K562 (cell line): ENCODE measurements at regions not wholly inside any gene's neighbourhood (a gene's known extent, or its start where the extent isn't known, plus 50 kb on each side); places are given as distances from the start of the nearest gene placed in this dataset.

Experiments used
- CEBPB ChIP-seq: fragments of 450-650 bp; IDR thresholded peaks from 2 replicates; pipeline ENCODE4 v1.6.1; 2016; ENCODE audit warnings: missing genetic modification characterization, missing compliant biosample characterization
- EHMT2 ChIP-seq: fragments of 450-650 bp; IDR thresholded peaks from 2 replicates; pipeline ENCODE4 v1.6.1; 2018; ENCODE audit warnings: antibody characterized with exemption
- ID3 ChIP-seq, 2 experiments: fragments of 250-450 bp in 1 of 2; fragments of 450-650 bp in 1 of 2; sonication (Bioruptor Pico) in 1 of 2; IDR thresholded peaks; 2 replicates each; pipeline versions ENCODE4 v1.6.1 to v1.8.0; 2016 to 2021; ENCODE audit warnings: mild to moderate bottlenecking in 2 of 2, moderate library complexity in 2 of 2, missing compliant biosample characterization in 1 of 2, missing genetic modification characterization in 1 of 2
- NR2C2 ChIP-seq, 2 experiments: fragments of 200-800 bp in 1 of 2; sonication (Bioruptor generic) in 1 of 2; sonication (generic) in 1 of 2; formaldehyde crosslinking in 1 of 2; IDR thresholded peaks; 2 replicates each; pipeline versions ENCODE4 v1.6.1 to v1.8.0; 2016 to 2022; ENCODE audit warnings: mild to moderate bottlenecking in 1 of 2, missing compliant biosample characterization in 1 of 2, missing genetic modification characterization in 1 of 2, missing genetic modification reagents in 1 of 2
- PML ChIP-seq: IDR thresholded peaks from 2 replicates; pipeline ENCODE4 v1.6.1; 2012; ENCODE audit warnings: low read length, inconsistent platforms
- PPARD ChIP-seq: fragments of 250-450 bp; sonication (Bioruptor Pico); IDR thresholded peaks from 2 replicates; pipeline ENCODE4 v1.8.0; 2022; ENCODE audit warnings: inconsistent platforms, mild to moderate bottlenecking, moderate library complexity
- SMARCE1 ChIP-seq: fragments of 450-650 bp; IDR thresholded peaks from 2 replicates; pipeline ENCODE4 v1.7.1; 2016; ENCODE audit warnings: mild to moderate bottlenecking
- TEAD1 ChIP-seq, 2 experiments: fragments of 450-650 bp in 1 of 2; sonication (generic) in 1 of 2; formaldehyde crosslinking; IDR thresholded peaks; 2 replicates each; pipeline versions ENCODE4 v1.4.0 to v1.8.0; 2020 to 2022; ENCODE audit warnings: mild to moderate bottlenecking in 2 of 2, missing genetic modification reagents in 1 of 2
- TRIM24 ChIP-seq, 2 experiments: fragments of 450-650 bp; IDR thresholded peaks; 2 replicates each; pipeline ENCODE4 v1.6.1; 2016
- ZEB2 ChIP-seq: fragments of 450-650 bp; IDR thresholded peaks from 2 replicates; pipeline ENCODE4 v1.6.1; 2016
- ZNF140 ChIP-seq: fragments of 250-450 bp; sonication (Bioruptor Pico); IDR thresholded peaks from 2 replicates; pipeline ENCODE4 v1.8.0; 2021; ENCODE audit warnings: moderate library complexity, mild to moderate bottlenecking, inconsistent platforms
- ZNF184 ChIP-seq: sonication (generic); formaldehyde crosslinking; IDR thresholded peaks from 2 replicates; pipeline ENCODE4 v1.5.0; 2020; ENCODE audit warnings: missing genetic modification reagents
- ZNF197 ChIP-seq: fragments of 200-800 bp; sonication (Bioruptor generic); IDR thresholded peaks from 2 replicates; pipeline ENCODE4 v1.6.1; 2016; ENCODE audit warnings: low read depth, missing genetic modification characterization, missing compliant biosample characterization
- ZNF740 ChIP-seq, 3 experiments: fragments of 200-800 bp in 1 of 3; sonication (Bioruptor generic) in 1 of 3; sonication (generic) in 1 of 3; formaldehyde crosslinking in 1 of 3; IDR thresholded peaks; 2 replicates each; pipeline versions ENCODE4 v1.6.1 to v1.8.0; 2016 to 2022; ENCODE audit warnings: mild to moderate bottlenecking in 2 of 3, missing compliant biosample characterization in 2 of 3, missing genetic modification characterization in 2 of 3, missing genetic modification reagents in 1 of 3
- TF ChIP-seq, protein P1 (sequence below), 3 experiments: fragments of 200-800 bp in 1 of 3; fragments of 250-450 bp in 1 of 3; fragments of 450-650 bp in 1 of 3; sonication (Bioruptor Pico) in 1 of 3; sonication (Bioruptor generic) in 1 of 3; formaldehyde crosslinking in 1 of 3; IDR thresholded peaks; 2 replicates each; pipeline versions ENCODE4 v1.6.1 to v1.8.0; 2016 to 2022; ENCODE audit warnings: mild to moderate bottlenecking in 2 of 3, missing genetic modification characterization in 2 of 3, missing compliant biosample characterization in 1 of 3, moderate library complexity in 1 of 3
- TF ChIP-seq, protein P2 (sequence below): fragments of 250-450 bp; sonication (Bioruptor Pico); IDR thresholded peaks from 2 replicates; pipeline ENCODE4 v1.5.1; 2021; ENCODE audit warnings: mild to moderate bottlenecking
- TF ChIP-seq, protein P3 (sequence below): sonication (generic); formaldehyde crosslinking; IDR thresholded peaks from 2 replicates; pipeline ENCODE4 v1.8.1; 2023; ENCODE audit warnings: mild to moderate bottlenecking, missing genetic modification reagents

GRCh38 chr1:203954788-203955552, 93.6 kb downstream of the SNRPE start (continued):
- TF ChIP-seq, protein P1, sequence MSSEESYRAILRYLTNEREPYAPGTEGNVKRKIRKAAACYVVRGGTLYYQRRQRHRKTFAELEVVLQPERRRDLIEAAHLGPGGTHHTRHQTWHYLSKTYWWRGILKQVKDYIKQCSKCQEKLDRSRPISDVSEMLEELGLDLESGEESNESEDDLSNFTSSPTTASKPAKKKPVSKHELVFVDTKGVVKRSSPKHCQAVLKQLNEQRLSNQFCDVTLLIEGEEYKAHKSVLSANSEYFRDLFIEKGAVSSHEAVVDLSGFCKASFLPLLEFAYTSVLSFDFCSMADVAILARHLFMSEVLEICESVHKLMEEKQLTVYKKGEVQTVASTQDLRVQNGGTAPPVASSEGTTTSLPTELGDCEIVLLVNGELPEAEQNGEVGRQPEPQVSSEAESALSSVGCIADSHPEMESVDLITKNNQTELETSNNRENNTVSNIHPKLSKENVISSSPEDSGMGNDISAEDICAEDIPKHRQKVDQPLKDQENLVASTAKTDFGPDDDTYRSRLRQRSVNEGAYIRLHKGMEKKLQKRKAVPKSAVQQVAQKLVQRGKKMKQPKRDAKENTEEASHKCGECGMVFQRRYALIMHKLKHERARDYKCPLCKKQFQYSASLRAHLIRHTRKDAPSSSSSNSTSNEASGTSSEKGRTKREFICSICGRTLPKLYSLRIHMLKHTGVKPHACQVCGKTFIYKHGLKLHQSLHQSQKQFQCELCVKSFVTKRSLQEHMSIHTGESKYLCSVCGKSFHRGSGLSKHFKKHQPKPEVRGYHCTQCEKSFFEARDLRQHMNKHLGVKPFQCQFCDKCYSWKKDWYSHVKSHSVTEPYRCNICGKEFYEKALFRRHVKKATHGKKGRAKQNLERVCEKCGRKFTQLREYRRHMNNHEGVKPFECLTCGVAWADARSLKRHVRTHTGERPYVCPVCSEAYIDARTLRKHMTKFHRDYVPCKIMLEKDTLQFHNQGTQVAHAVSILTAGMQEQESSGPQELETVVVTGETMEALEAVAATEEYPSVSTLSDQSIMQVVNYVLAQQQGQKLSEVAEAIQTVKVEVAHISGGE (CRISPR knock-in tag; IDR thresholded peaks at IDR 0.05): peak in 1 of 3 experiments; percentile 52; a peak in 1 of 6 replicates
- TF ChIP-seq, protein P2, sequence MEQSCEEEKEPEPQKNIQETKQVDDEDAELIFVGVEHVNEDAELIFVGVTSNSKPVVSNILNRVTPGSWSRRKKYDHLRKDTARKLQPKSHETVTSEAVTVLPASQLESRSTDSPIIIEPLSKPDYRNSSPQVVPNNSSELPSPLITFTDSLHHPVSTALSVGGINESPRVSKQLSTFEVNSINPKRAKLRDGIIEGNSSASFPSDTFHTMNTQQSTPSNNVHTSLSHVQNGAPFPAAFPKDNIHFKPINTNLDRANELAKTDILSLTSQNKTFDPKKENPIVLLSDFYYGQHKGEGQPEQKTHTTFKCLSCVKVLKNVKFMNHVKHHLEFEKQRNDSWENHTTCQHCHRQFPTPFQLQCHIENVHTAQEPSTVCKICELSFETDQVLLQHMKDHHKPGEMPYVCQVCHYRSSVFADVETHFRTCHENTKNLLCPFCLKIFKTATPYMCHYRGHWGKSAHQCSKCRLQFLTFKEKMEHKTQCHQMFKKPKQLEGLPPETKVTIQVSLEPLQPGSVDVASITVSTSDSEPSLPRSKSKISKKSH (CRISPR knock-in tag): peak; percentile 38; the same call in 1 of the 2 replicates
- TF ChIP-seq SMARCE1 (peak; percentile 34; the same call in 1 of the 2 replicates), ZNF140 (CRISPR knock-in tag) (no peak), ID3 (CRISPR knock-in tag; IDR thresholded peaks at IDR 0.05) (no peak), ID3 (tag; IDR thresholded peaks at IDR 0.05) (peak; percentile 88), ZNF184 (CRISPR knock-in tag) (no peak), PPARD (CRISPR knock-in tag) (no peak), EHMT2 (no peak), PML (peak; percentile 30; the same call in 1 of the 2 replicates), NR2C2 (CRISPR knock-in tag; IDR thresholded peaks at IDR 0.05) (no peak), NR2C2 (tag; IDR thresholded peaks at IDR 0.05) (no peak), TEAD1 (CRISPR knock-in tag; IDR thresholded peaks at IDR 0.05) (no peak), CEBPB (tag) (peak; percentile 86), ZEB2 (no peak; the same call in 1 of the 2 replicates), ZNF197 (CRISPR knock-in tag) (0 out of 2 replicates have a peak, but pooled peaks have one; percentile 24), TRIM24 (IDR thresholded peaks at IDR 0.05) (peak; percentile 47 to 82; a peak in 3 of 4 replicates), ZNF740 (CRISPR knock-in tag; IDR thresholded peaks at IDR 0.05) (no peak), ZNF740 (tag; IDR thresholded peaks at IDR 0.05) (no peak)
- TF ChIP-seq, protein P3, sequence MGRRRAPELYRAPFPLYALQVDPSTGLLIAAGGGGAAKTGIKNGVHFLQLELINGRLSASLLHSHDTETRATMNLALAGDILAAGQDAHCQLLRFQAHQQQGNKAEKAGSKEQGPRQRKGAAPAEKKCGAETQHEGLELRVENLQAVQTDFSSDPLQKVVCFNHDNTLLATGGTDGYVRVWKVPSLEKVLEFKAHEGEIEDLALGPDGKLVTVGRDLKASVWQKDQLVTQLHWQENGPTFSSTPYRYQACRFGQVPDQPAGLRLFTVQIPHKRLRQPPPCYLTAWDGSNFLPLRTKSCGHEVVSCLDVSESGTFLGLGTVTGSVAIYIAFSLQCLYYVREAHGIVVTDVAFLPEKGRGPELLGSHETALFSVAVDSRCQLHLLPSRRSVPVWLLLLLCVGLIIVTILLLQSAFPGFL (CRISPR knock-in tag): no peak
- TF ChIP-seq, all 486 proteins: peak for 28
